K562 (cell line): ENCODE measurements at regions not wholly inside any gene's neighbourhood (a gene's known extent, or its start where the extent isn't known, plus 50 kb on each side); places are given as distances from the start of the nearest gene placed in this dataset.

Experiments
- CGGBP1 ChIP-seq: fragments of 250-450 bp; sonication (Bioruptor Pico); IDR thresholded peaks from 2 replicates; pipeline ENCODE4 v1.9.0; 2021; ENCODE audit warnings: mild to moderate bottlenecking
- CUX1 ChIP-seq: fragments of 200-800 bp; sonication (Bioruptor generic); IDR thresholded peaks from 2 replicates; pipeline ENCODE4 v1.6.1; 2016; ENCODE audit warnings: missing genetic modification characterization, missing compliant biosample characterization
- DPF2 ChIP-seq: fragments of 450-650 bp; IDR thresholded peaks from 2 replicates; pipeline ENCODE4 v1.6.1; 2016
- E2F6 ChIP-seq, 2 experiments: IDR thresholded peaks; 2 replicates each; pipeline ENCODE4 v1.6.1; 2011; ENCODE audit warnings: borderline replicate concordance in 1 of 2, control low read depth in 1 of 2, low read depth in 1 of 2, low read length in 1 of 2, mild to moderate bottlenecking in 1 of 2, mixed read lengths in 1 of 2, moderate library complexity in 1 of 2; ENCODE audit not compliant: insufficient read depth in 1 of 2, insufficient read length in 1 of 2, poor library complexity in 1 of 2, severe bottlenecking in 1 of 2; ENCODE audit errors: extremely low read depth in 1 of 2
- EP300 ChIP-seq: IDR thresholded peaks from 2 replicates; pipeline ENCODE4 v1.6.1; 2012; ENCODE audit warnings: low read length, improper control_type of control experiment
- HMBOX1 ChIP-seq: sonication (generic); IDR thresholded peaks from 2 replicates; pipeline ENCODE4 v1.6.1; 2016
- PHB ChIP-seq: fragments of 250-450 bp; sonication (Bioruptor Pico); IDR thresholded peaks from 2 replicates; pipeline ENCODE4 v1.5.0; 2021
- RFX1 ChIP-seq: fragments of 450-650 bp; IDR thresholded peaks from 2 replicates; pipeline ENCODE4 v1.6.1; 2016; ENCODE audit warnings: mild to moderate bottlenecking, moderate library complexity
- ZNF318 ChIP-seq, 2 experiments: fragments of 450-650 bp; IDR thresholded peaks; 2 replicates each; pipeline ENCODE4 v1.6.1; 2016; ENCODE audit warnings: mild to moderate bottlenecking in 2 of 2, borderline replicate concordance in 1 of 2, low read depth in 1 of 2, moderate library complexity in 1 of 2
- ZNF780A ChIP-seq: fragments of 250-450 bp; sonication (Bioruptor Pico); IDR thresholded peaks from 2 replicates; pipeline ENCODE4 v1.5.0; 2021; ENCODE audit warnings: mild to moderate bottlenecking

- TF ChIP-seq PHB (CRISPR knock-in tag) (no peak), ZNF780A (no peak), CUX1 (CRISPR knock-in tag) (no peak), CGGBP1 (no peak), DPF2 (peak; percentile 81), RFX1 (peak; percentile 22; the same call in 1 of the 2 replicates), HMBOX1 (peak; percentile 69), ZNF318 (IDR thresholded peaks at IDR 0.05; ENCODE audit: borderline replicate concordance in 1 of 2, low read depth in 1 of 2) (peak in 1 of 2 experiments; percentile 52; a peak in 1 of 4 replicates), EP300 (peak; percentile 50; the same call in 1 of the 2 replicates), E2F6 (IDR thresholded peaks at IDR 0.05; ENCODE audit: borderline replicate concordance in 1 of 2, extremely low read depth in 1 of 2, insufficient read depth in 1 of 2, insufficient read length in 1 of 2, low read depth in 1 of 2, low read length in 1 of 2, poor library complexity in 1 of 2, severe bottlenecking in 1 of 2) (peak in 1 of 2 experiments; percentile 54)
Observed at GRCh38 chr2:61620244-61621159, 82.3 kb upstream of the XPO1 start (continued).
